Gastrocnemius medialis (tissue), 4 donors: ENCODE measurements at regions not wholly inside any gene's neighbourhood (a gene's known extent, or its start where the extent isn't known, plus 50 kb on each side); places are given as distances from the start of the nearest gene placed in this dataset.

Source experiments
- POLR2A ChIP-seq, 2 donors: fragments of 450-650 bp; IDR thresholded peaks; one replicate each; pipeline ENCODE4 v1.6.1; 2017; ENCODE audit warnings: antibody characterized with exemption in 2 of 2, mild to moderate bottlenecking in 2 of 2, moderate library complexity in 2 of 2
- TF ChIP-seq, protein P1 (sequence below), 5 experiments: fragments of 450-650 bp in 3 of 5; fragments of 200-600 bp in 2 of 5; sonication (generic) in 2 of 5; IDR thresholded peaks in 4 of 5; conservative IDR thresholded peaks in 1 of 5; 1 replicate in 4 of 5; 2 replicates in 1 of 5; pipeline ENCODE4 v1.5.1; 2016 to 2019; ENCODE audit warnings: antibody characterized with exemption in 5 of 5, mild to moderate bottlenecking in 3 of 5, moderate library complexity in 3 of 5

- TF ChIP-seq, protein P1, sequence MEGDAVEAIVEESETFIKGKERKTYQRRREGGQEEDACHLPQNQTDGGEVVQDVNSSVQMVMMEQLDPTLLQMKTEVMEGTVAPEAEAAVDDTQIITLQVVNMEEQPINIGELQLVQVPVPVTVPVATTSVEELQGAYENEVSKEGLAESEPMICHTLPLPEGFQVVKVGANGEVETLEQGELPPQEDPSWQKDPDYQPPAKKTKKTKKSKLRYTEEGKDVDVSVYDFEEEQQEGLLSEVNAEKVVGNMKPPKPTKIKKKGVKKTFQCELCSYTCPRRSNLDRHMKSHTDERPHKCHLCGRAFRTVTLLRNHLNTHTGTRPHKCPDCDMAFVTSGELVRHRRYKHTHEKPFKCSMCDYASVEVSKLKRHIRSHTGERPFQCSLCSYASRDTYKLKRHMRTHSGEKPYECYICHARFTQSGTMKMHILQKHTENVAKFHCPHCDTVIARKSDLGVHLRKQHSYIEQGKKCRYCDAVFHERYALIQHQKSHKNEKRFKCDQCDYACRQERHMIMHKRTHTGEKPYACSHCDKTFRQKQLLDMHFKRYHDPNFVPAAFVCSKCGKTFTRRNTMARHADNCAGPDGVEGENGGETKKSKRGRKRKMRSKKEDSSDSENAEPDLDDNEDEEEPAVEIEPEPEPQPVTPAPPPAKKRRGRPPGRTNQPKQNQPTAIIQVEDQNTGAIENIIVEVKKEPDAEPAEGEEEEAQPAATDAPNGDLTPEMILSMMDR (IDR thresholded peaks at IDR 0.05 in 4 of 5, conservative IDR thresholded peaks at IDR 0.05 in 1 of 5): no peak
- TF ChIP-seq POLR2A (IDR thresholded peaks at IDR 0.05): no peak
These were observed 2177.9 kb upstream of the CELF4 start for GRCh38 chr18:39743463-39743862.
